ENCODE measurements at regions not wholly inside any gene's neighbourhood (a gene's known extent, or its start where the extent isn't known, plus 50 kb on each side); places are given as distances from the start of the nearest gene placed in this dataset.

DNA sequence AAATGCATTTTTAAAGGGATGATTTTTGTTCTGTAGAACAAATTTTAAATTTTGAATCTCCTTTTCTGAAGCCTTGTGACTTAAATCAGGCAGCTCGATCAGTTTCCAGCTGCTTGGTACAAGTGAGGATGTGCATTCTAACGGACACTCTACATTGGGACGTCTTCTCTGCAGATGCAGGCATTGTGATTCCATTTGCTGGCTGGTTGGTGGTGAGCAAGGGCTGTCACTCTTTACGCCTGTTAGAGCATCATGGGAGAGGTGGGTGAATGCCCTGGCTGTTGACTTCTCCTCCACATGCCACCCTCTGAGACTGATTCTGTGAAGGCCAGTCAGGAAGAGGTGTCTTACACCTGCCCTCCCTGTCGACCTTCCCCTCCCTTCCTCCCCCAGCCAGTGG lies 240.5 kb upstream of the RNF32 start:
- no peaks in the 10 kb centered on the region for H3K79me2 ChIP-seq (ENCODE audit: insufficient read depth, low read length)
- H4K20me1 ChIP-seq (ENCODE audit: insufficient read depth, low read length) = no peaks in the 10 kb centered on the region
- no peaks in the 10 kb centered on the region for H3K27me3 ChIP-seq (ENCODE audit: insufficient read depth, low read length)
- no peaks in the 10 kb centered on the region for H3K36me3 ChIP-seq (ENCODE audit: insufficient read depth, low read length)
- no peaks in the 10 kb centered on the region for H3K4me1 ChIP-seq (ENCODE audit: insufficient read depth, low read length)
- no peaks in the 10 kb centered on the region for H3K9me3 ChIP-seq (ENCODE audit: low read depth, low read length)
- no peak overlapping the region for H3K27ac ChIP-seq (ENCODE audit: low read depth, low read length)
- no peak for DNase-seq (ENCODE audit: insufficient read length, low spot score, missing footprints)
- H2AFZ ChIP-seq (ENCODE audit: low read length) = no peak overlapping the region
- no peak overlapping the region for H3K4me3 ChIP-seq (ENCODE audit: insufficient read depth, low read length)
- H3K4me2 ChIP-seq (ENCODE audit: insufficient read depth, low read length) = no peak overlapping the region
- TF ChIP-seq, protein P1, sequence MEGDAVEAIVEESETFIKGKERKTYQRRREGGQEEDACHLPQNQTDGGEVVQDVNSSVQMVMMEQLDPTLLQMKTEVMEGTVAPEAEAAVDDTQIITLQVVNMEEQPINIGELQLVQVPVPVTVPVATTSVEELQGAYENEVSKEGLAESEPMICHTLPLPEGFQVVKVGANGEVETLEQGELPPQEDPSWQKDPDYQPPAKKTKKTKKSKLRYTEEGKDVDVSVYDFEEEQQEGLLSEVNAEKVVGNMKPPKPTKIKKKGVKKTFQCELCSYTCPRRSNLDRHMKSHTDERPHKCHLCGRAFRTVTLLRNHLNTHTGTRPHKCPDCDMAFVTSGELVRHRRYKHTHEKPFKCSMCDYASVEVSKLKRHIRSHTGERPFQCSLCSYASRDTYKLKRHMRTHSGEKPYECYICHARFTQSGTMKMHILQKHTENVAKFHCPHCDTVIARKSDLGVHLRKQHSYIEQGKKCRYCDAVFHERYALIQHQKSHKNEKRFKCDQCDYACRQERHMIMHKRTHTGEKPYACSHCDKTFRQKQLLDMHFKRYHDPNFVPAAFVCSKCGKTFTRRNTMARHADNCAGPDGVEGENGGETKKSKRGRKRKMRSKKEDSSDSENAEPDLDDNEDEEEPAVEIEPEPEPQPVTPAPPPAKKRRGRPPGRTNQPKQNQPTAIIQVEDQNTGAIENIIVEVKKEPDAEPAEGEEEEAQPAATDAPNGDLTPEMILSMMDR (IDR thresholded peaks at IDR 0.05; ENCODE audit: extremely low read depth, low read depth, low read length) = no peak

DNA sequence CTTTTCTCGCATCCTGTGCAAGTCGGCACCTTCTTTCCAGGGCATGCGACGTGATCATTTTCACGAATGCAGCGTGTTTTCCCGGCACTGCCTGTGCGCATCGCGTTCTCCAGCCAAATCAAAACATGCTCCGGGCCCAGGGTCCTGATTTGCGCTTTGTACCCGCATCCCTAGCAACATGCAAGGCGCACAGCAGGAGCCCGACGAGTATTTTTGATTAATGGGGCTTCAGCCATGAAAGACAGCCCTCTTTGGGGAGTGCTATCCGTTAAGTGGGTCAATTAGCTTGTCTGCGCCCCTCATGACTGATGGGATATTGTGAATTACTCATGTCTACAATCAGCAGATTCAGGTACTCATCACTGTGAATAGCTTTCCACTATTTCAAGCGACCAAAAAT lies 243.3 kb upstream of the RNF32 start:
- Histone ChIP-seq H3K4me1 (ENCODE audit: insufficient read depth, low read length) (no peaks in the 10 kb centered on the region), H3K27ac (ENCODE audit: low read depth, low read length) (no peak overlapping the region), H2AFZ (ENCODE audit: low read length) (no peak overlapping the region), H3K36me3 (ENCODE audit: insufficient read depth, low read length) (no peaks in the 10 kb centered on the region), H4K20me1 (ENCODE audit: insufficient read depth, low read length) (no peaks in the 10 kb centered on the region), H3K9me3 (ENCODE audit: low read depth, low read length) (no peaks in the 10 kb centered on the region), H3K79me2 (ENCODE audit: insufficient read depth, low read length) (no peaks in the 10 kb centered on the region), H3K27me3 (ENCODE audit: insufficient read depth, low read length) (no peaks in the 10 kb centered on the region), H3K4me2 (ENCODE audit: insufficient read depth, low read length) (no peak overlapping the region), H3K4me3 (ENCODE audit: insufficient read depth, low read length) (no peak overlapping the region)
- no peak for DNase-seq (ENCODE audit: insufficient read length, low spot score, missing footprints)
- TF ChIP-seq, protein P1 (IDR thresholded peaks at IDR 0.05; ENCODE audit: extremely low read depth, low read depth, low read length) = no peak

DNA sequence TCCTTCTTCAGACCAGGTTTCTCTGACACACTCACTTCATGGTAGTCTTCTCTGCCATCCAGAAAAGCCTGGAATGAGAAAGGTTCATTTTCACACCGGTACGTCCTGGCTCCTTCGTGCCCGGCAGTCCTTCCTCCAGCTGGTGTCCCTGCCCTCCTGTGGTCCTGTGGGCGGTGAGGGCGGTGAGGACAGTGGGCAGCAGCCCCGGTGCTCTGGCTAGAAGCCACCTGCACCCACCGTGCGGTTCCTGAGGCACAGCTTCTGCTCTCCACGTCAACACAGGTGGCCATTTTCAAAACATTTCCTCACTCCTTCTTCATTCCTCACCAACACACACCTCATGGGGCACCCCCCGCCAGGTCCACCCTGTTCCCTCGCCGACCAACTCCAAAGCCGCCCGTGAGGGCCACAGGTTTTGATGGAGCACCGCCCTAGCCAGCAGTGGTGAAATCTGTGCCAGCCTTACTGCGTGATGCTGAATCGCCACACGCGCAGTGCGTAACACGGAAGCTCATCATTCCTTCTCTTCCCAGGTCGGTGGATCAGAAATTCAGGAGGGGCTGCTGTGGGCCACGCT lies 251.4 kb upstream of the RNF32 start:
- Histone ChIP-seq H3K4me3 (ENCODE audit: insufficient read depth, low read length) (no peak overlapping the region), H2AFZ (ENCODE audit: low read length) (no peak overlapping the region), H3K4me1 (ENCODE audit: insufficient read depth, low read length) (no peaks in the 10 kb centered on the region), H3K36me3 (ENCODE audit: insufficient read depth, low read length) (no peaks in the 10 kb centered on the region), H3K9me3 (ENCODE audit: low read depth, low read length) (no peaks in the 10 kb centered on the region), H3K4me2 (ENCODE audit: insufficient read depth, low read length) (no peak overlapping the region), H3K27ac (ENCODE audit: low read depth, low read length) (no peak overlapping the region), H3K79me2 (ENCODE audit: insufficient read depth, low read length) (no peaks in the 10 kb centered on the region), H3K27me3 (ENCODE audit: insufficient read depth, low read length) (no peaks in the 10 kb centered on the region), H4K20me1 (ENCODE audit: insufficient read depth, low read length) (no peaks in the 10 kb centered on the region)
- TF ChIP-seq, protein P1 (IDR thresholded peaks at IDR 0.05; ENCODE audit: extremely low read depth, low read depth, low read length) = no peak
- no peak for DNase-seq (ENCODE audit: insufficient read length, low spot score, missing footprints)

- H2AFZ ChIP-seq (ENCODE audit: low read length) = no peak overlapping the region
- H4K20me1 ChIP-seq (ENCODE audit: insufficient read depth, low read length) = no peaks in the 10 kb centered on the region
- H3K27me3 ChIP-seq (ENCODE audit: insufficient read depth, low read length) = no peaks in the 10 kb centered on the region
- TF ChIP-seq, protein P1 (IDR thresholded peaks at IDR 0.05; ENCODE audit: extremely low read depth, low read depth, low read length) = no peak
- H3K9me3 ChIP-seq (ENCODE audit: low read depth, low read length) = no peaks in the 10 kb centered on the region
- no peaks in the 10 kb centered on the region for H3K79me2 ChIP-seq (ENCODE audit: insufficient read depth, low read length)
- no peak overlapping the region for H3K4me2 ChIP-seq (ENCODE audit: insufficient read depth, low read length)
- no peak overlapping the region for H3K27ac ChIP-seq (ENCODE audit: low read depth, low read length)
- H3K4me1 ChIP-seq (ENCODE audit: insufficient read depth, low read length) = no peaks in the 10 kb centered on the region
- no peaks in the 10 kb centered on the region for H3K36me3 ChIP-seq (ENCODE audit: insufficient read depth, low read length)
- DNase-seq (ENCODE audit: insufficient read length, low spot score, missing footprints) = no peak
- H3K4me3 ChIP-seq (ENCODE audit: insufficient read depth, low read length) = no peak overlapping the region
Measured at GRCh38 chr7:156386097-156386496, 254.5 kb upstream of the RNF32 start.

All from osteoblast (primary cell).